WI38 (cell line): ENCODE measurements at regions not wholly inside any gene's neighbourhood (a gene's known extent, or its start where the extent isn't known, plus 50 kb on each side); places are given as distances from the start of the nearest gene placed in this dataset.

Source experiments
- H3K4me3 ChIP-seq: 2 replicates; pipeline ENCODE4 v1.5.1; 2011; ENCODE audit warnings: low read depth, mild to moderate bottlenecking, control low read depth, low read length
- CTCF ChIP-seq: IDR thresholded peaks from 2 replicates; pipeline ENCODE4 v1.5.1; 2012; ENCODE audit warnings: low read depth, mild to moderate bottlenecking, control low read depth, low read length

GRCh38 chr9:20042128-20042711 lies 253.4 kb upstream of the SLC24A2 start:
- no peak for TF ChIP-seq CTCF
- no peak overlapping the region for H3K4me3 ChIP-seq

GRCh38 chr9:20041697-20042081 lies 252.9 kb upstream of the SLC24A2 start:
- no peak overlapping the region for H3K4me3 ChIP-seq

GRCh38 chr9:20040991-20041696 lies 252.3 kb upstream of the SLC24A2 start:
- no peak overlapping the region for H3K4me3 ChIP-seq
- TF ChIP-seq CTCF, result no peak

More at GRCh38 chr9:20041697-20042081, 252.9 kb upstream of the SLC24A2 start:
- no peak for TF ChIP-seq CTCF

GRCh38 chr9:20037699-20038098 lies 248.9 kb upstream of the SLC24A2 start:
- TF ChIP-seq CTCF, result no peak

GRCh38 chr9:20033511-20033910 lies 244.7 kb upstream of the SLC24A2 start:
- TF ChIP-seq CTCF, result no peak
- H3K4me3 ChIP-seq, result no peak overlapping the region

More at GRCh38 chr9:20037699-20038098, 248.9 kb upstream of the SLC24A2 start:
- H3K4me3 ChIP-seq, result no peak overlapping the region

GRCh38 chr9:20032413-20033006 lies 243.7 kb upstream of the SLC24A2 start:
- H3K4me3 ChIP-seq, result no peak overlapping the region
- TF ChIP-seq CTCF, result no peak

- H3K4me3 ChIP-seq, result no peak overlapping the region
- no peak for TF ChIP-seq CTCF
Observed at GRCh38 chr9:20031836-20032235, 243.0 kb upstream of the SLC24A2 start.
